Activated CD4-positive, alpha-beta memory T cell treated with anti-CD3 and anti-CD28 coated beads, Interleukin-2, amount 10 ng/mL, durations not matched to agents 7 days and 5 days (primary cell): ENCODE measurements at regions not wholly inside any gene's neighbourhood (a gene's known extent, or its start where the extent isn't known, plus 50 kb on each side); places are given as distances from the start of the nearest gene placed in this dataset.

ENCODE experiments used
- CTCF ChIA-PET: fragments of 350-600 bp; sonication (Branson Sonifier 250); formaldehyde crosslinking; loops from one replicate; lab custom pipeline; 2021; ENCODE audit warnings: antibody characterized with exemption, inconsistent platforms; lab: Charles Lee
- POLR2A ChIA-PET: fragments of 350-600 bp; sonication (Branson Sonifier 250); formaldehyde crosslinking; loops from one replicate; lab custom pipeline; 2021; ENCODE audit warnings: antibody characterized with exemption; lab: Charles Lee
- DNase-seq: peaks from one replicate; pipeline ENCODE4 v3.0.0-alpha.2; 2020
- H3K27ac Mint-ChIP-seq: one replicate; pipeline ENCODE4 v1.8.0; 2021; ENCODE audit warnings: mild to moderate bottlenecking, mixed read lengths
- H3K27me3 Mint-ChIP-seq: one replicate; pipeline ENCODE4 v1.8.0; 2021; ENCODE audit warnings: mixed read lengths
- H3K36me3 Mint-ChIP-seq: one replicate; pipeline ENCODE4 v1.8.0; 2021; ENCODE audit warnings: low read depth, mixed read lengths
- H3K4me1 Mint-ChIP-seq: one replicate; pipeline ENCODE4 v1.8.0; 2021; ENCODE audit warnings: mixed read lengths
- H3K4me3 Mint-ChIP-seq: one replicate; pipeline ENCODE4 v1.8.0; 2021; ENCODE audit warnings: mild to moderate bottlenecking, mixed read lengths
- H3K9me3 Mint-ChIP-seq: one replicate; pipeline ENCODE4 v1.8.0; 2021; ENCODE audit warnings: mixed read lengths

DNA sequence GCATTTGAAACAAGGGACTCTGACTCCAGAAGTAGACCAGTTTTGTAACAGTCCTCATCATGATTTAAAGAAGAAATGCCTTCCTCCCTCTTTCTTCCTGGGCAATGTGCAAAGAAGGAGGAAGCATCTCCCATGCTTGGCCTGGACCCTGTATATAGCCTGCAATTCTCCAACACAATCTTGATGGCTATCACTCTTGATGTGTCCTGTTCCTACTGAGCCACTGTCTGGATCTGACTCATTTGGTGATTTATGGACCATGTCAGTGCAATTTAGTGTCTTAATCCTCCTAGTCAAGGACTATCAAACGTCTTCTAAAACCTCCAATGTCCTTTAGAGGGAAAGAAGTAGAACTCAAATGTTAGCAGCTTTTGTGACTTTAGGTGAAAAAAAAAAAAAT is 697.3 kb downstream of the TLR4 start:
- peaks cover 4% of the 10 kb centered on the region for H3K9me3 Mint-ChIP-seq
- POLR2A ChIA-PET: no interaction called here

DNA sequence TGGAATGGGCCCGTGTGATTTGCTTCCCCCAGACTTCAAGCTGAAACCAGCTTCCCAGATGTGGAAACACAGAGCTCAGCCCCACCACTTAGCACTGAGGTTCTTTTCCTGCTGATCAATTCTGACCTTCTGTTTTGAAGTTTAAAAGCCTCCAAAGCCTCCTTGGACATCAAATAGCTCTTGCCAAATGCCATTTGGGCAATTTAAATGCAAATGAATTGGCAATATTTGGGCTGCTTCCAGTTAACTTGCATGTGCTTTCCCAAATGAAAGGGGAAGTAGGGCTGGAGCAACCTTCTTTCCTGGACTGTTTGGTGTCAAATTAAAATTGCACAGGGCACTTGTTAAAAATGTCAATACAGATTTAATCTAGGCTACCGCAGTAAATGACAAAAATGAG is 710.5 kb downstream of the TLR4 start:
- Mint-ChIP-seq H3K27me3 (no peaks in the 10 kb centered on the region), H3K27ac (no peak overlapping the region), H3K4me3 (no peak overlapping the region), H3K4me1 (no peaks in the 10 kb centered on the region), H3K36me3 (no peaks in the 10 kb centered on the region), H3K9me3 (no peaks in the 10 kb centered on the region)
- ChIA-PET POLR2A (no interaction called here), CTCF (no interaction called here)
- no peak for DNase-seq

More for the DNA sequence above, 697.3 kb downstream of the TLR4 start:
- Mint-ChIP-seq H3K27me3 (no peaks in the 10 kb centered on the region), H3K36me3 (no peaks in the 10 kb centered on the region), H3K4me3 (no peak overlapping the region), H3K27ac (no peak overlapping the region), H3K4me1 (no peaks in the 10 kb centered on the region)
- CTCF ChIA-PET: no interaction called here
- no peak for DNase-seq

DNA sequence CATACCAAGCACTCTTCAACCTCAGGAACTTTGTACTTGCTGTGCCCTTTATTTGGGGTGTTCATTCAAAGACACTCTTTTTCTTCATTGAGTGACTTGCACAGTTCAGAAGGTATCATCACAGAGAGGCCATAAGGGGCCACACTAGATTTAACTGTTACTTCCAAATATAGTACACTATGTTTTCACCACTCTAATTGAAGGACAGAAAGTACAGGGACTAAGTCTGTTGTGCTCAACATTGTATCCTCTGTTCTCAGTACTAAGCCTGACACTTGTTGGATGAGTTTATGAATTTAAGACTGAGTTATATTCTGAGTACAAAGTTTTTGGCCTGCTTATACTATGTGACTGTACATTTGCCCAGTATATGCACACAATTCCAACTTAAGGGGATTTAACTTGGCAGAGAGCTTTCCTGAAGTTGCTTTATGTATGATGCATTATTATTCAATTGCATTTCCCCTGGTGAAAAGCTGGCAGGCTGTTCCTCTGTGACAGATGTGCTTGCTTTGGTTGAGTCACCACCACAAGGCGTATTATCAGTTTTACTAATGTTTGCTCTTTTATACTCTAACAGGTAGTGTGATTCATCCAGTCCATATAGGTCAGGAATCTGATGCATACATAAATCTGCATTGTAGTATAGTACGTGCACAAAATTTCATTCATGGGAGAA is 714.8 kb downstream of the TLR4 start:
- H3K4me3 Mint-ChIP-seq: no peak overlapping the region
- CTCF ChIA-PET: no interaction called here
- H3K27me3 Mint-ChIP-seq: no peaks in the 10 kb centered on the region
- H3K9me3 Mint-ChIP-seq: peaks cover 1% of the 10 kb centered on the region
- no peaks in the 10 kb centered on the region for H3K36me3 Mint-ChIP-seq
- H3K27ac Mint-ChIP-seq: no peak overlapping the region
- no peaks in the 10 kb centered on the region for H3K4me1 Mint-ChIP-seq
- DNase-seq: no peak
- POLR2A ChIA-PET: no interaction called here

DNA sequence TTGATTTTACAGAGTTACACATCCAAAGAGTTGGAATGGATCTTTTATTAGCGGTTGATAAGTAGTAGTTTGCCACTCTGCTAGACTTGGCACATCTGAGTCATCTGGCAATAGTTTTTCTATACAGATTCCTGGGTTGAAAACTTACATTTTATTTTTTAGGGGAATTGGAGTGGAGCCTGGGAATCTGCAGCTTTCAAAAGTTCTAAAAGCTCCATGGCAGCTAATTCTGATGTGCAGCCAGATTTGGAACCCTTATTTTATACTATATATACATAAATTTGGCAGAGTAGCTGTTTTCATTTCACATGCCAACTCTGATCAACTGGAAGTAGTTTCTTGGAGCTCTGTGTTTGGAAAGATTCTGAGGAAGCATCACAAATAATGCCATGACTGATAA is 715.5 kb downstream of the TLR4 start:
- Mint-ChIP-seq H3K4me1 (no peaks in the 10 kb centered on the region), H3K27ac (no peak overlapping the region), H3K4me3 (no peak overlapping the region), H3K27me3 (no peaks in the 10 kb centered on the region), H3K36me3 (no peaks in the 10 kb centered on the region), H3K9me3 (peaks cover 1% of the 10 kb centered on the region)
- DNase-seq: no peak
- POLR2A ChIA-PET: no interaction called here
- CTCF ChIA-PET: no interaction called here

DNA sequence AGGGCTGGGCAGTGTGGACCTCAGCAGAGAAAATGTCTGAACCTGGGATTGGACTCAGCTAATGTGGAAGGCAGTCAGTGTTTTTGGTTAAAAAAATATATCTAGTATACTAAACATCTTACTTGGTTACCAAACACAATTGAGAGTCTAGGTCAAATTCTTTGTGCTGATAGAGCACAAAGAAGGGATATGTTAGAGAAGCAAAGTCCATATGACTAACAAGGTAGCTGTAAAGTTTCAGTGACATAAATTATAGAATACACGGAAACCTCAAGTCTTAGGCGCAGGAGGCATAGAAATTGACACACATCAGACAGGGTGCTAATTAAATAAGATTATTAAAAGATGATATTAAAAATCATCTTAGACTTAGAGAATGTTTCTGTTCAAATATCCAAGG is 718.3 kb downstream of the TLR4 start:
- H3K27me3 Mint-ChIP-seq: no peaks in the 10 kb centered on the region
- ChIA-PET POLR2A (no interaction called here), CTCF (no interaction called here)
- no peak overlapping the region for H3K4me3 Mint-ChIP-seq
- H3K36me3 Mint-ChIP-seq: no peaks in the 10 kb centered on the region
- H3K27ac Mint-ChIP-seq: no peak overlapping the region
- no peaks in the 10 kb centered on the region for H3K4me1 Mint-ChIP-seq
- DNase-seq: no peak
- peaks cover 1% of the 10 kb centered on the region for H3K9me3 Mint-ChIP-seq

DNA sequence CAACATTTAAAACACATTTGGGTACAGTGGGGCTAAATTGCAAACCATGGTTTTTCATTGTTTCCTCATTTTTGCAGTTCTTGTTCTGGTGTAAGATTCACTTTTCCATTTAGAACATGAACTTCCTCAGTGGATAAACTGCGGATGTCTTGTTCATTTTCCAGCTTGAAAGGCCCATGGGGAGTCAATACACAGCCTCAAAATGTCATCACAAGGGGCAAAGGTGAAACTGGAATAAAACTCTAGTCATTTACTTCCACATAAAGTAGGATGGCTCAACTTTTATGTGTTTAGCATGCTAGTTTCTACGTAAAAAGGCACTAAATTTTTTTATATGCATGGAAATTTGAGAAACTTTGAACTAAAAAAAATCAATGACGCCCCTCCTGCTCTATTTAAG is 718.8 kb downstream of the TLR4 start:
- H3K9me3 Mint-ChIP-seq: peaks cover 1% of the 10 kb centered on the region
- no peaks in the 10 kb centered on the region for H3K27me3 Mint-ChIP-seq
- H3K4me1 Mint-ChIP-seq: no peaks in the 10 kb centered on the region
- DNase-seq: no peak
- CTCF ChIA-PET: no interaction called here
- H3K4me3 Mint-ChIP-seq: no peak overlapping the region
- H3K27ac Mint-ChIP-seq: no peak overlapping the region
- no peaks in the 10 kb centered on the region for H3K36me3 Mint-ChIP-seq
- POLR2A ChIA-PET: no interaction called here

DNA sequence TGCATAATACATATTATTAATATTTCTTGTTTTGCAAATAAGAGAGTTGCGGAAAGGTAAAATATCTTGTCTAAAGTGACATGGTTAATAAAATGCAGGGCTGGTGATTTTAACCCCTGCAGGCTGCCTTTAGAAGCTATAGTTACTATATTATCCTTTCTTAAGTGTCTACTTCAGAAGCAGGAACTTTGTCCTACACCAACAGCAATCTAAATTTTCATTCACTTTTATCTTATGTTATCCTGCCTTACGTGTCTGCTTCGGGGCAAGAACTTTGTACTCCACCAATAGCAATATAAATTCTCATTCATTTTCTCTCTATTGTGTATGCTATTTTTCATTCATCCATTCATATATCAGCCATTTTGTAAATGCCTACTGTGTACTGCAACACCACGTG is 719.5 kb downstream of the TLR4 start:
- ChIA-PET POLR2A (no interaction called here), CTCF (no interaction called here)
- H3K27me3 Mint-ChIP-seq: no peaks in the 10 kb centered on the region
- H3K9me3 Mint-ChIP-seq: peaks cover 1% of the 10 kb centered on the region
- no peak for DNase-seq
- H3K4me1 Mint-ChIP-seq: no peaks in the 10 kb centered on the region
- no peak overlapping the region for H3K27ac Mint-ChIP-seq
- H3K4me3 Mint-ChIP-seq: no peak overlapping the region
- no peaks in the 10 kb centered on the region for H3K36me3 Mint-ChIP-seq

DNA sequence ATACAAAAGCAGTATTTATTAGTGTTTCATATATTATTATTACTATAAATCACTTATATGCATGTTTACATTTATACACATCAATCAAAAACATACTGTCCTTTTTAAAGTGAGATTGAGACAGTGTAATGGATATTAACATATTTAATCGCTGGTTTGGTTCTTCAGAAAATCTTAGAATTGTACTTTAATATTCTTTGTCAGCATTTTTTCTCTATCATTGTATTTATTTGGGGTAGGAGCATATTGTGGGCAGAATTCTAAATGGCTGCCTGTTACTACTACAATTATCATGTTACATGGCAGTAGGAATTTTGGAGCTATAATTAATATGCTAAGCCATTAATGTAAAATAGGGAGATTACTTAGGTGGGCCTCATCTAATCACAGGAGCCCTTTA is 722.6 kb downstream of the TLR4 start:
- ChIA-PET CTCF (no interaction called here), POLR2A (no interaction called here)
- Mint-ChIP-seq H3K27me3 (no peaks in the 10 kb centered on the region), H3K4me3 (no peak overlapping the region), H3K36me3 (no peaks in the 10 kb centered on the region), H3K9me3 (no peaks in the 10 kb centered on the region), H3K27ac (no peak overlapping the region), H3K4me1 (no peaks in the 10 kb centered on the region)
- no peak for DNase-seq

DNA sequence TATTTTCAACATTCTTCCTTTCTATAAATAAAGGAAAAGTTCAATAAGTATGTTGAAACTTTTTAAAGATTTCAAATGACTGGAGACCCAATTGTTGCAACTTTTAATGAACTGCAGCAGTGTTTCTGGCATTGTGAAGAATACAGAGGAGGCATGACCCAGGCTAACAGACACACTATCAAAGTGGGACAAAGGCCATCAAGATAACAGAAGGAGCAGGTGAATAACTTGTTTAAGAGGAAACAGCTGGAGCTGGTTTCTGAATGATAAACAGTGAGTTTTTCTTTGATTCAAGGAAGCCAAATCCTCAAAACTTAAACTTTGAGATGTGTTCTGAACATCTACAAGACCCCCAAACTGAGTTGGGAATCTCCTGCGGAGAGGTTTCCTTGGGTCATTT is 734.6 kb downstream of the TLR4 start:
- Mint-ChIP-seq H3K36me3 (no peaks in the 10 kb centered on the region), H3K9me3 (peaks cover 2% of the 10 kb centered on the region), H3K4me3 (no peak overlapping the region), H3K27me3 (no peaks in the 10 kb centered on the region), H3K27ac (no peak overlapping the region), H3K4me1 (no peaks in the 10 kb centered on the region)
- DNase-seq: no peak
- CTCF ChIA-PET: no interaction called here
- POLR2A ChIA-PET: no interaction called here

DNA sequence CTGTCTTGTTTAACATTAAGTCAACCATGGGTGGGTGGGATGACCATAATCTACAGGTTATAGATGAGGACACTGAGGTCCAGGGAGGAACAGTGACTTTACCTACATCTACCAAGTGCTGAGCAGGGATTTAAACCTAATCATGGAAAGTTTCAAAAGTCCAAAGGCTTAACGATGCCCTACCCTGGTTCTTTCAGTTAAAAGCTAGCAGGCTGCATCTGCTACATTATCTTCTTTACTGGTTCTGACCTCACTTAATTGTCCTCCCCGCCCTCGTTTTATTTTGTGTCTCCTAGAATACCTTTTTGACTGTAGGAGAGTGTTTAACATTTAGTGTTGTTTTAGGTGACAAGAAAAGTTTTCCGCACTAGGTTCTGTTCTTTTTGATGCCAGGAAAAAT is 735.2 kb downstream of the TLR4 start:
- Mint-ChIP-seq H3K27me3 (no peaks in the 10 kb centered on the region), H3K4me1 (no peaks in the 10 kb centered on the region), H3K27ac (no peak overlapping the region), H3K4me3 (no peak overlapping the region), H3K36me3 (no peaks in the 10 kb centered on the region), H3K9me3 (peaks cover 2% of the 10 kb centered on the region)
- POLR2A ChIA-PET: no interaction called here
- no peak for DNase-seq
- CTCF ChIA-PET: no interaction called here

DNA sequence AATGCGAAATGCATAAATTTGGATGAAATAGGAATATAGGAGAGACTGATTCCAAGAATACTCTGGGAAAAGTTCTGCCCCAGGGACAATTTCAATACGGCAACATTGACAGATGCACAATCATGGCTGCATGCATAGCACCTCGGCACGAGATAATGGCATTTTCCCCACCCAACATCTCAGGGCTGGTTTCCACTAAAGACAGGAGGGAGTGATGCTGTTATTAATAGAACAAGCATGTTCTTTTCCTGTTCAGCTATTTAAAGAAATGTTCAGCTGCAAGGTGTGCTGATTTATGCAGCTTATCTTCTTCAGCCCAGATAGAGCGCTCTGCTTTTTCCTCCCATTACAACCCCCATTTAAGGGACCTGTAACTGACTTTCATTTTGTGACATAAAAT is 740.2 kb downstream of the TLR4 start:
- no peaks in the 10 kb centered on the region for H3K27me3 Mint-ChIP-seq

DNA sequence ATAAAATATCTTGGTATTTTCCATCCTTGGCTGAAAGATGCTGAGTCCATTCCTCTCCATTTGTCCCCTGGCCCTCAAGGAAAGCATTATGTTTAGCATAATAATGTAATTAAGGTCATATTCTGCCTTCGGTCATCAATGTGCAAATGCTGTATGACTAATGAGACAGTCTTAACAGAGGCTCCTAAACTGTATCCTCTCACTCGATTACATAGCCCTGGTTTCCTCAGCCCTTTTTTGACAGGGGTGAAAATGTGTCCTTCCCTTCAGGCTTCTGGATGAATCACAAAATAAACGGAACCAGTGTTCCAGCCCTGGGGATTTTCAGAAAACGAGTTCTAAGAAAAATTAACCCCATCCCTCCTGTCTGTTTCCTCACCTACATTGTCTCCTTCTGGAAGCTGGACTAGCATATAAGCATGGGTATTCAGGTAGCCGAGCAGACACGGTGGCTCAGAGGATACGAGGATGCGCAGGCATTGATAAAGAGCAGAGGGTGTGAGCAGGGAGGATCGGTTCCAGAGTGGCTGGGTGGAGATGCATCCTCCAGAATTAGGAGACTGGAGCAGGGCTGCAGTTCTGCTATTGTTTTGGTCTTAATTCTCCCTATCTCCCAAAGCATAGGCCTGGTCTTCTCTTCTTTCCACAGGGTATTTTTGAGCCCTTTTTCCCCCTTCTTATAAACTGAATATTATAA is 742.9 kb downstream of the TLR4 start:
- no peak for DNase-seq
- no peaks in the 10 kb centered on the region for H3K9me3 Mint-ChIP-seq
- no peak overlapping the region for H3K27ac Mint-ChIP-seq
- ChIA-PET CTCF (no interaction called here), POLR2A (no interaction called here)
- no peaks in the 10 kb centered on the region for H3K27me3 Mint-ChIP-seq
- H3K4me1 Mint-ChIP-seq: no peaks in the 10 kb centered on the region
- no peak overlapping the region for H3K4me3 Mint-ChIP-seq
- H3K36me3 Mint-ChIP-seq: no peaks in the 10 kb centered on the region

More for the DNA sequence above, 740.2 kb downstream of the TLR4 start:
- H3K9me3 Mint-ChIP-seq: no peaks in the 10 kb centered on the region
- ChIA-PET POLR2A (no interaction called here), CTCF (no interaction called here)
- H3K4me3 Mint-ChIP-seq: no peak overlapping the region
- H3K27ac Mint-ChIP-seq: no peak overlapping the region
- no peak for DNase-seq
- no peaks in the 10 kb centered on the region for H3K36me3 Mint-ChIP-seq
- no peaks in the 10 kb centered on the region for H3K4me1 Mint-ChIP-seq

DNA sequence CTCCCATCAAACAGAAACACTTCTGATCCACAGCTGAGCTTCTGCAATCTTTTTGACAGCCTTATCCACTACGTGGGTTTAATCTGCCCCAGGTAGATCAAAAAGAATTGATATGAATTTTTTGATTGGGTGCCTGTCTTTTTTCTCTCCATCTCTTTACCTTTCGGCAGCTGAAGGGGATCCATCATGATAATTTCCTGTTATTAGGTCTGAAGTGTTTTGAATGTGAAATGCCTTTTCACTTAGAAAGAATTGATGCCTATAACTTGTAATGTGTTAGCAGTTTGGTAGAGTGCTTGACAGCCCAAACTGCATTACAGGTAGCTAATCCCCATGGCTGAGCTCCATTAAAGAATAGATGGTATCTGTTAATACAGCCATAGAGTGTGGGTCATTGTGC is 745.4 kb downstream of the TLR4 start:
- ChIA-PET POLR2A (no interaction called here), CTCF (no interaction called here)
- H3K27me3 Mint-ChIP-seq: no peaks in the 10 kb centered on the region
- peaks cover 4% of the 10 kb centered on the region for H3K9me3 Mint-ChIP-seq
- DNase-seq: no peak
- no peak overlapping the region for H3K27ac Mint-ChIP-seq
- H3K4me1 Mint-ChIP-seq: no peaks in the 10 kb centered on the region
- no peak overlapping the region for H3K4me3 Mint-ChIP-seq
- no peaks in the 10 kb centered on the region for H3K36me3 Mint-ChIP-seq

DNA sequence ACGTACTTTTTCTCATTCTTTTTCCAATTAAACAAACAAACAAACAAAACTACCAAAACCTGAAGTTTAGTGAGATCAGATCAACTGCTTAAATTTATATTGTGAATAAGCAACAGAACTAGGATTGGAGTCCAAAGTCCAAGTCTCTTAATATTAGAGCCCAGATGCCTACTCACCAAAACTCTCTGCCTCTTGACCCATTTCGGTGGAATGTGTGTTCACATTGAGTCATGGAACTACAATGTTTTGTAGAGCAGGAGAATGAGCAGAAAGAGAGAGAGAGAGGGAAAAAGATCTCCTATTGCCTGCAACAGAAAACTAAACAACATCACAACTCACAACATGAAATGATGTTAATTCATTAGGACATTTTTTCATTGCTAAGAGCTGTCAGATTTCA is 751.1 kb downstream of the TLR4 start:
- Mint-ChIP-seq H3K9me3 (peaks cover 4% of the 10 kb centered on the region), H3K4me1 (no peaks in the 10 kb centered on the region), H3K36me3 (no peaks in the 10 kb centered on the region), H3K27me3 (no peaks in the 10 kb centered on the region), H3K4me3 (no peak overlapping the region), H3K27ac (no peak overlapping the region)
- ChIA-PET CTCF (no interaction called here), POLR2A (no interaction called here)
- no peak for DNase-seq
